DOHH2 (cell line): ENCODE measurements at regions not wholly inside any gene's neighbourhood (a gene's known extent, or its start where the extent isn't known, plus 50 kb on each side); places are given as distances from the start of the nearest gene placed in this dataset.

Experiments used
- H3F3A ChIP-seq: fragments of 200-600 bp; sonication (generic), shearing (Covaris generic); 2 replicates; pipeline ENCODE4 v1.6.0; 2016; ENCODE audit warnings: antibody characterized with exemption, mild to moderate bottlenecking; ENCODE audit not compliant: control insufficient read depth, insufficient read depth
- H3K27ac ChIP-seq: fragments of 200-600 bp; sonication (generic); 2 replicates; pipeline ENCODE4 v1.5.1; 2014; ENCODE audit warnings: low read depth, mild to moderate bottlenecking, low read length, moderate library complexity
- H3K27me3 ChIP-seq: fragments of 200-600 bp; sonication (generic); 2 replicates; pipeline ENCODE4 v1.6.1; 2014; ENCODE audit warnings: mild to moderate bottlenecking, low read length, mixed read lengths; ENCODE audit not compliant: control insufficient read depth
- H3K36me3 ChIP-seq: fragments of 200-600 bp; sonication (generic); 2 replicates; pipeline ENCODE4 v1.6.1; 2014; ENCODE audit warnings: mild to moderate bottlenecking, low read length, moderate library complexity, mixed read lengths; ENCODE audit not compliant: control insufficient read depth
- H3K4me1 ChIP-seq: fragments of 200-600 bp; sonication (generic); 2 replicates; pipeline ENCODE4 v1.6.1; 2014; ENCODE audit warnings: mild to moderate bottlenecking, low read length, mixed read lengths; ENCODE audit not compliant: control insufficient read depth
- H3K4me2 ChIP-seq: fragments of 200-600 bp; sonication (generic); 2 replicates; pipeline ENCODE4 v1.6.0; 2014; ENCODE audit warnings: mild to moderate bottlenecking, low read length, moderate library complexity
- H3K4me3 ChIP-seq: fragments of 200-600 bp; sonication (generic); 2 replicates; pipeline ENCODE4 v1.5.1; 2014; ENCODE audit warnings: mild to moderate bottlenecking, low read length, mixed read lengths
- H3K79me2 ChIP-seq: fragments of 200-600 bp; sonication (generic); 2 replicates; pipeline ENCODE4 v1.6.1; 2014; ENCODE audit warnings: mild to moderate bottlenecking, low read length, mixed read lengths; ENCODE audit not compliant: control insufficient read depth
- H3K9me2 ChIP-seq: fragments of 200-600 bp; sonication (generic); replicated peaks from 2 replicates; pipeline ENCODE4 v1.6.1; 2014; ENCODE audit warnings: mild to moderate bottlenecking, low read length, mixed read lengths; ENCODE audit not compliant: control insufficient read depth
- H3K9me3 ChIP-seq: fragments of 200-600 bp; sonication (generic); 2 replicates; pipeline ENCODE4 v1.6.1; 2014; ENCODE audit warnings: antibody characterized with exemption, low read length, mixed read lengths; ENCODE audit not compliant: control insufficient read depth, insufficient read depth
- H4K20me1 ChIP-seq: fragments of 200-600 bp; sonication (generic); 2 replicates; pipeline ENCODE4 v1.6.0; 2014; ENCODE audit warnings: low read depth, mild to moderate bottlenecking, antibody characterized with exemption, low read length, moderate library complexity; ENCODE audit not compliant: control insufficient read depth, insufficient read depth
- EZH2phosphoT487 ChIP-seq: fragments of 200-600 bp; sonication (generic); IDR thresholded peaks from 2 replicates; pipeline ENCODE4 v1.6.1; 2017; ENCODE audit warnings: borderline replicate concordance, mild to moderate bottlenecking, antibody characterized with exemption, low read length, moderate library complexity, mixed read lengths
- TF ChIP-seq, protein P1 (sequence below): fragments of 200-600 bp; sonication (generic); IDR thresholded peaks from one replicate; pipeline ENCODE4 v1.5.1; 2014; ENCODE audit warnings: antibody characterized with exemption, mild to moderate bottlenecking, low read depth, low read length; ENCODE audit not compliant: poor library complexity, severe bottlenecking

DNA sequence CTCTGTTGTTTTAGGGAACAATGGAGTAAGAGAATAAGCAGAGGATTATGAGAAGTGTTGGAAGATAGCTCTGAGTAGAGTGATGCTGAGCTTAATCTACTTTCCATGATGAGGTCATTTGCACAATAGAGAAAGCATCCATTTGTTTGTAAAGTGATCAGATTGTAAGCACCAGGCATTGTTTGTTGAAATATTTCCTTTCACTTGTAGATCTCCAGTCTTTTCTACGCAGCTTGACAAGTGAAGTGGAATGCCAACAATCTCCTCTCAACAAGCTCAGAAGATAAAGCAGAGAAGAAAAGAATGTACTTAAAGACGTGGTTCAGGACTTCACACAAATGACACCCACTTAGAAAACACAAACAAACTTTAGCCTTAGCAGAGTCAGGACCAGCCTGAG lies 80.1 kb upstream of the MARCKS start:
- H3F3A ChIP-seq, result no peaks in the 10 kb centered on the region
- H3K27ac ChIP-seq, result no peak overlapping the region
- H3K9me2 ChIP-seq, result no peaks in the 10 kb centered on the region
- H3K4me3 ChIP-seq, result no peak overlapping the region
- H3K4me1 ChIP-seq, result peaks cover 13% of the 10 kb centered on the region
- H3K9me3 ChIP-seq, result no peaks in the 10 kb centered on the region
- no peak overlapping the region for H3K4me2 ChIP-seq
- TF ChIP-seq, protein P1, sequence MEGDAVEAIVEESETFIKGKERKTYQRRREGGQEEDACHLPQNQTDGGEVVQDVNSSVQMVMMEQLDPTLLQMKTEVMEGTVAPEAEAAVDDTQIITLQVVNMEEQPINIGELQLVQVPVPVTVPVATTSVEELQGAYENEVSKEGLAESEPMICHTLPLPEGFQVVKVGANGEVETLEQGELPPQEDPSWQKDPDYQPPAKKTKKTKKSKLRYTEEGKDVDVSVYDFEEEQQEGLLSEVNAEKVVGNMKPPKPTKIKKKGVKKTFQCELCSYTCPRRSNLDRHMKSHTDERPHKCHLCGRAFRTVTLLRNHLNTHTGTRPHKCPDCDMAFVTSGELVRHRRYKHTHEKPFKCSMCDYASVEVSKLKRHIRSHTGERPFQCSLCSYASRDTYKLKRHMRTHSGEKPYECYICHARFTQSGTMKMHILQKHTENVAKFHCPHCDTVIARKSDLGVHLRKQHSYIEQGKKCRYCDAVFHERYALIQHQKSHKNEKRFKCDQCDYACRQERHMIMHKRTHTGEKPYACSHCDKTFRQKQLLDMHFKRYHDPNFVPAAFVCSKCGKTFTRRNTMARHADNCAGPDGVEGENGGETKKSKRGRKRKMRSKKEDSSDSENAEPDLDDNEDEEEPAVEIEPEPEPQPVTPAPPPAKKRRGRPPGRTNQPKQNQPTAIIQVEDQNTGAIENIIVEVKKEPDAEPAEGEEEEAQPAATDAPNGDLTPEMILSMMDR, result no peak
- TF ChIP-seq EZH2phosphoT487, result no peak
- H3K36me3 ChIP-seq, result no peaks in the 10 kb centered on the region
- no peaks in the 10 kb centered on the region for H4K20me1 ChIP-seq
- no peaks in the 10 kb centered on the region for H3K79me2 ChIP-seq
- H3K27me3 ChIP-seq, result no peaks in the 10 kb centered on the region

DNA sequence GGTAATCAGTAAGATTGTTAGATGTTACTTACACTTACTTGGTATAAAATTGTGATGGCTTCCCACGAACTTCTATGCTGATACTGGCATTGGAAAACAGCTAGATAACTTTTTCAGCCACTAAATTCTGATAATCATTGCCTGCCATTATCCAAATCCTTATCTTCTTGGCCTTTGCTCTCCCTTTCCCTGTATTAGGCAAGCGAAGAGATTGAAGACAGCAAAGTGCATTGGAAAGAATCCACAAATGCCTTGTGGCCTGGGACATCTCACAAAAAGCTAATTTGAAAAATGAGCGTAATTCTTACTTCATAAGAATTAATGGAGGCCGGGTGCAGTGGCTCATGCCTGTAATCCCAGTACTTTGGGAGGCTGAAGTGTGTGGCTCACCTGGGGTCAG lies 79.5 kb upstream of the MARCKS start:
- H3K9me3 ChIP-seq, result no peaks in the 10 kb centered on the region
- H3K9me2 ChIP-seq, result no peaks in the 10 kb centered on the region
- no peak overlapping the region for H3K4me3 ChIP-seq
- no peaks in the 10 kb centered on the region for H3K36me3 ChIP-seq
- H3K4me2 ChIP-seq, result no peak overlapping the region
- no peaks in the 10 kb centered on the region for H4K20me1 ChIP-seq
- TF ChIP-seq, protein P1, result no peak
- no peak for TF ChIP-seq EZH2phosphoT487
- H3K79me2 ChIP-seq, result no peaks in the 10 kb centered on the region
- no peaks in the 10 kb centered on the region for H3K27me3 ChIP-seq
- H3F3A ChIP-seq, result no peaks in the 10 kb centered on the region
- no peak overlapping the region for H3K27ac ChIP-seq
- H3K4me1 ChIP-seq, result peaks cover 13% of the 10 kb centered on the region

DNA sequence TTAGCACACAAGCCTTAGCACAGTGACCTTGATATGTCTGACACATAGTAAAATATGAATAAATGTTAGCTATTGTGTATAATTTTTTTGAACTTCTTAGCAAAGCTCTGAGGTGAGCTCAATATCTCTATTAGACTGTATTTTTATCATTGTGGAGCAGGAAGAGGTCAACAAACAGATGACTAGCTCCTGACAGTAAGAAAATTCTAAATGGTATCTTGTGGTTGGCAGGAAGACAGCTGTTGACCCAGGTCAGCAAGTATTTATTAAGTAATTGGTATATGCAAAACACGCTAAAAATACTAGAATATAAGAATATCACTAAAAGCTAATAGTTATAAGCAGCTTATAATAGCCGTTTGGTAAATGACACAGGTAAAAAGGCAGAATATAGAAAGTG lies 77.5 kb upstream of the MARCKS start:
- TF ChIP-seq EZH2phosphoT487, result no peak
- TF ChIP-seq, protein P1, result no peak
- H3K4me3 ChIP-seq, result no peak overlapping the region
- H4K20me1 ChIP-seq, result no peaks in the 10 kb centered on the region
- no peaks in the 10 kb centered on the region for H3K27me3 ChIP-seq
- H3F3A ChIP-seq, result no peaks in the 10 kb centered on the region
- no peaks in the 10 kb centered on the region for H3K9me3 ChIP-seq
- no peaks in the 10 kb centered on the region for H3K36me3 ChIP-seq
- H3K27ac ChIP-seq, result no peak overlapping the region
- H3K4me1 ChIP-seq, result peaks cover 13% of the 10 kb centered on the region
- H3K4me2 ChIP-seq, result peak overlapping the region; percentile 33
- no peaks in the 10 kb centered on the region for H3K9me2 ChIP-seq
- H3K79me2 ChIP-seq, result no peaks in the 10 kb centered on the region

DNA sequence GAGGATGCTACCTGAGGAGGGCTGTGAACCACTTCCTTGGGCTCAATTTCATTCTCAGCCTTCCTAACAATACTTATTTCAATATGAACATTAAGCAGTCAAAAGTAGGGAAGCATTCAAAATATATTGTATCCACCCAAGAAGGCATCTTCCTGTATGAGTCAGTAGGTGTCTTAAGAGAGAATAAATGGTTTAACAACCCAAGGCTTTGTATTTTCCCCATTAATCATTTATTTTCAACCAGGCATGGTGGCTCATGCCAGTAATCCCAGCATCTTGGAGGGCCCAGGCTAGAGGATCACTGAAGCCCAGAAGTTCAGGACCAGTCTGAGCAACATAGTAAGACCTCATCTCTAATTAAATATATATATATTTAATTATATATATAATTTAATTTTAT lies 74.5 kb upstream of the MARCKS start:
- no peaks in the 10 kb centered on the region for H3K36me3 ChIP-seq
- no peak overlapping the region for H3K4me3 ChIP-seq
- H3K9me2 ChIP-seq, result no peaks in the 10 kb centered on the region
- no peaks in the 10 kb centered on the region for H3K27me3 ChIP-seq
- H3K79me2 ChIP-seq, result no peaks in the 10 kb centered on the region
- H3K9me3 ChIP-seq, result no peaks in the 10 kb centered on the region
- H4K20me1 ChIP-seq, result no peaks in the 10 kb centered on the region
- H3K4me1 ChIP-seq, result peaks cover 13% of the 10 kb centered on the region
- H3K4me2 ChIP-seq, result no peak overlapping the region
- TF ChIP-seq, protein P1, result no peak
- no peak for TF ChIP-seq EZH2phosphoT487
- H3K27ac ChIP-seq, result no peak overlapping the region
- no peaks in the 10 kb centered on the region for H3F3A ChIP-seq
